H1 (cell line): ENCODE measurements at regions not wholly inside any gene's neighbourhood (a gene's known extent, or its start where the extent isn't known, plus 50 kb on each side); places are given as distances from the start of the nearest gene placed in this dataset.
"Not testable (repeated sequence)": the region's sequence is repeated elsewhere in the genome, so short reads cannot be mapped to it uniquely, and the experiment has no call there.

Source experiments
- CTCF ChIA-PET: fragments of 300-600 bp; sonication (Branson Sonifier 250); formaldehyde crosslinking; loops from one replicate; lab custom pipeline; 2021; ENCODE audit not compliant: partially characterized antibody; lab: Charles Lee
- POLR2A ChIA-PET: fragments of 300-600 bp; sonication (Branson Sonifier 250); formaldehyde crosslinking; loops from one replicate; lab custom pipeline; 2021; ENCODE audit warnings: inconsistent platforms; ENCODE audit not compliant: partially characterized antibody; lab: Charles Lee
- DNase-seq, 2 experiments: peaks; one replicate each; pipeline versions ENCODE4 v3.0.0 to v3.0.0-alpha.2; 2010 to 2022; ENCODE audit warnings: low spot score in 2 of 2, low read depth in 1 of 2, mixed read lengths in 1 of 2
- FAIRE-seq: peaks from 2 replicates; lab custom pipeline; 2011; peaks lifted over from hg19 to GRCh38; lab: Jason Lieb, UNC
- H2AFZ ChIP-seq: 2 replicates; pipeline ENCODE4 v1.8.1; 2012; ENCODE audit warnings: low read length, inconsistent platforms
- H2AK5ac ChIP-seq: 2 replicates; pipeline ENCODE4 v1.6.1; 2013; ENCODE audit warnings: low read depth, low read length
- H2BK120ac ChIP-seq: replicated peaks from 2 replicates; pipeline ENCODE3; 2013; ENCODE audit warnings: low read depth, low read length, inconsistent platforms
- H2BK12ac ChIP-seq: 2 replicates; pipeline ENCODE4 v1.6.1; 2013; ENCODE audit warnings: low read depth, low read length
- H2BK15ac ChIP-seq: 2 replicates; pipeline ENCODE4 v1.6.1; 2013; ENCODE audit warnings: low read length
- H2BK20ac ChIP-seq: 2 replicates; pipeline ENCODE4 v1.6.1; 2013; ENCODE audit warnings: low read length
- H2BK5ac ChIP-seq: 2 replicates; pipeline ENCODE4 v1.6.1; 2013; ENCODE audit warnings: low read depth, low read length
- H3K14ac ChIP-seq: 2 replicates; pipeline ENCODE4 v1.6.1; 2013; ENCODE audit warnings: inconsistent platforms; ENCODE audit not compliant: insufficient read length
- H3K18ac ChIP-seq: 2 replicates; pipeline ENCODE4 v1.6.1; 2013; ENCODE audit warnings: low read length; ENCODE audit errors: extremely low read depth
- H3K23ac ChIP-seq: 2 replicates; pipeline ENCODE4 v1.6.1; 2013; ENCODE audit warnings: inconsistent platforms; ENCODE audit not compliant: insufficient read length
- H3K23me2 ChIP-seq: 2 replicates; pipeline ENCODE4 v1.6.1; 2013; ENCODE audit warnings: low read depth, low read length
- H3K27ac ChIP-seq: 2 replicates; pipeline ENCODE4 v1.6.1; 2011; ENCODE audit warnings: low read depth, low read length, inconsistent platforms
- H3K27me3 ChIP-seq, 4 experiments: replicated peaks in 1 of 4; 1 replicate in 1 of 4; 2 replicates in 3 of 4; pipeline versions ENCODE4 v1.6.1 to v1.8.1; 2011 to 2013; ENCODE audit warnings: low read length in 3 of 4, mild to moderate bottlenecking in 3 of 4, inconsistent platforms in 2 of 4, mixed read lengths in 2 of 4, moderate library complexity in 1 of 4; ENCODE audit not compliant: control insufficient read depth in 3 of 4, insufficient read depth in 3 of 4; ENCODE audit errors: extremely low read depth in 1 of 4
- H3K36me3 ChIP-seq, 4 experiments: 2 replicates each; pipeline versions ENCODE4 v1.6.1 to v1.8.1; 2011 to 2013; ENCODE audit warnings: mild to moderate bottlenecking in 4 of 4, low read length in 3 of 4, moderate library complexity in 2 of 4, control low read depth in 1 of 4, inconsistent platforms in 1 of 4; ENCODE audit not compliant: insufficient read depth in 4 of 4, control insufficient read depth in 2 of 4
- H3K4ac ChIP-seq: replicated peaks from 2 replicates; pipeline ENCODE3; 2013; ENCODE audit warnings: low read length, low read depth, mixed read lengths, inconsistent platforms; ENCODE audit not compliant: insufficient read length
- H3K4me1 ChIP-seq, 4 experiments: replicated peaks in 1 of 4; 1 replicate in 1 of 4; 2 replicates in 3 of 4; pipeline versions ENCODE4 v1.6.1 to v1.8.1; 2011 to 2013; ENCODE audit warnings: low read length in 3 of 4, inconsistent platforms in 2 of 4, mixed read lengths in 1 of 4; ENCODE audit not compliant: insufficient read depth in 4 of 4, control insufficient read depth in 3 of 4
- H3K4me2 ChIP-seq, 2 experiments: 2 replicates each; pipeline versions ENCODE4 v1.6.1 to v1.8.1; 2011 to 2013; ENCODE audit warnings: low read depth in 2 of 2, low read length in 2 of 2, control low read depth in 1 of 2, inconsistent platforms in 1 of 2, mild to moderate bottlenecking in 1 of 2; ENCODE audit not compliant: insufficient read depth in 1 of 2
- H3K4me3 ChIP-seq, 4 experiments: fragments of 200-600, 300-600 bp in 1 of 4; sonication (generic), shearing (Covaris generic), sonication (Bioruptor Twin) in 1 of 4; 2 replicates each; pipeline versions ENCODE4 v1.5.1 to v1.8.1; 2011 to 2016; ENCODE audit warnings: low read length in 4 of 4, low read depth in 3 of 4, control low read depth in 2 of 4, inconsistent platforms in 2 of 4, mild to moderate bottlenecking in 2 of 4, mixed read lengths in 1 of 4, moderate library complexity in 1 of 4; ENCODE audit not compliant: insufficient read depth in 2 of 4; ENCODE audit errors: extremely low read depth in 1 of 4
- H3K56ac ChIP-seq: replicated peaks from 2 replicates; pipeline ENCODE3; 2013; ENCODE audit warnings: low read depth, mild to moderate bottlenecking, mixed read lengths, low read length, inconsistent platforms; ENCODE audit not compliant: insufficient read length
- H3K79me1 ChIP-seq: 2 replicates; pipeline ENCODE4 v1.6.1; 2013; ENCODE audit warnings: low read depth, low read length, control low read depth
- H3K79me2 ChIP-seq, 2 experiments: 2 replicates each; pipeline versions ENCODE4 v1.6.1 to v1.8.1; 2012 to 2013; ENCODE audit warnings: low read length in 2 of 2, mild to moderate bottlenecking in 2 of 2, inconsistent platforms in 1 of 2; ENCODE audit not compliant: insufficient read depth in 2 of 2, control insufficient read depth in 1 of 2
- H3K9ac ChIP-seq, 4 experiments: replicated peaks in 1 of 4; 1 replicate in 1 of 4; 2 replicates in 3 of 4; pipeline versions ENCODE4 v1.6.1 to v1.8.1; 2011 to 2013; ENCODE audit warnings: low read depth in 3 of 4, low read length in 3 of 4, control low read depth in 2 of 4, mild to moderate bottlenecking in 2 of 4, moderate library complexity in 2 of 4, inconsistent platforms in 1 of 4; ENCODE audit errors: extremely low read depth in 1 of 4
- H3K9me3 ChIP-seq, 2 experiments: 2 replicates each; pipeline versions ENCODE4 v1.6.1 to v1.8.1; 2012 to 2013; ENCODE audit warnings: mild to moderate bottlenecking in 2 of 2, moderate library complexity in 2 of 2, control low read depth in 1 of 2, inconsistent platforms in 1 of 2, low read depth in 1 of 2, low read length in 1 of 2, mixed read lengths in 1 of 2; ENCODE audit not compliant: insufficient read depth in 2 of 2
- H4K20me1 ChIP-seq, 2 experiments: replicated peaks in 1 of 2; 2 replicates each; pipeline versions ENCODE3 to v1.8.1; 2011 to 2013; ENCODE audit warnings: inconsistent platforms in 2 of 2, low read length in 2 of 2, mild to moderate bottlenecking in 1 of 2; ENCODE audit not compliant: insufficient read depth in 2 of 2, control insufficient read depth in 1 of 2
- H4K5ac ChIP-seq: 2 replicates; pipeline ENCODE4 v1.6.1; 2013; ENCODE audit warnings: low read length, low read depth, mixed read lengths, inconsistent platforms; ENCODE audit not compliant: insufficient read length
- H4K8ac ChIP-seq: 2 replicates; pipeline ENCODE4 v1.8.0; 2013; ENCODE audit warnings: mild to moderate bottlenecking, moderate library complexity, low read length, inconsistent platforms; ENCODE audit not compliant: insufficient read depth; ENCODE audit errors: extremely low read depth
- H4K91ac ChIP-seq: replicated peaks from 2 replicates; pipeline ENCODE3; 2013; ENCODE audit warnings: low read length, mixed read lengths, inconsistent platforms; ENCODE audit not compliant: insufficient read length
- WGBS, 2 experiments: shearing (Covaris generic) in 1 of 2; methylation state at CpG; one replicate each; pipeline versions ENCODE4 v1.1.6 to v1.1.7; 2013 to 2015; ENCODE audit warnings: low lambda C conversion rate in 2 of 2, mixed read lengths in 2 of 2, inconsistent platforms in 1 of 2, low coverage in 1 of 2, missing lambda C conversion rate in 1 of 2; ENCODE audit not compliant: insufficient replicate concordance in 2 of 2, insufficient coverage in 1 of 2, insufficient read length in 1 of 2; ENCODE audit errors: extremely low coverage in 1 of 2, missing lambda C conversion rate in 1 of 2; 5-methylcytosine and 5-hydroxymethylcytosine counted together

DNA sequence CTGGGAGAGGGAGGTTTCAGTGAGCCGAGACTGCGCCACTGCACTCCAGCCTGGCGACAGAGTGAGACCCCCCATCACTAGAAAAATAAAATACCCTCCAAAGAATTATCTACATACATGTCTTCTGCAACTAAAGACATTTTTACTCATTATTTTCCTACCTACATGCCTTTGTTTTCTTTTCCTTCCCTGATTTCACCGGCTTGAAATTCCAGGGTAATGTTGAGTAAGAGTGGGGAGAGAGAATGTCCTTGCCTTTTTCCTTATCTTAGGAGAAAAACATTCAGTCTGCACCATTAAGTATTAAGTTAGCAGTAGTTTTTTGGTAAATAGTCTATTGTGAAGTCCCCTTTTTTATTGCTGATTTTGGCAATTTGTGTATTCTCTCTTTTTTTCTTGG is 82.4 kb upstream of the C15orf39 start:
- H3K23ac ChIP-seq, CTCF ChIA-PET, H3K18ac ChIP-seq, H3K79me2 ChIP-seq, H2BK12ac ChIP-seq, H3K56ac ChIP-seq, H3K79me1 ChIP-seq, H3K36me3 ChIP-seq, FAIRE-seq, H3K4me1 ChIP-seq, H3K4me2 ChIP-seq, H3K4me3 ChIP-seq, H2BK20ac ChIP-seq, H3K23me2 ChIP-seq, H4K20me1 ChIP-seq, H2AK5ac ChIP-seq, H2BK15ac ChIP-seq, H3K14ac ChIP-seq, H4K5ac ChIP-seq, H2BK5ac ChIP-seq, DNase-seq, H2BK120ac ChIP-seq, H4K91ac ChIP-seq, H3K4ac ChIP-seq, H2AFZ ChIP-seq, POLR2A ChIA-PET, H3K27ac ChIP-seq, H3K9me3 ChIP-seq, H3K9ac ChIP-seq, H3K27me3 ChIP-seq, H4K8ac ChIP-seq: not testable (repeated sequence)
- WGBS, 2 experiments, result 90% methylated on average over 4 of the region's 4 CpGs; no CpG with 5 or more reads in 1 of the 2 experiments
